Ovary (tissue), 3 donors: ENCODE measurements at regions not wholly inside any gene's neighbourhood (a gene's known extent, or its start where the extent isn't known, plus 50 kb on each side); places are given as distances from the start of the nearest gene placed in this dataset.

ENCODE experiments used
- CTCF ChIP-seq, 3 donors: fragments of 450-650 bp in 2 of 3; fragments of 200-600 bp in 1 of 3; IDR thresholded peaks; one replicate each; pipeline versions ENCODE4 v1.5.1 to v1.8.0; 2016 to 2022; ENCODE audit warnings: antibody characterized with exemption in 3 of 3, mild to moderate bottlenecking in 1 of 3
- EP300 ChIP-seq: sonication (generic); formaldehyde crosslinking; IDR thresholded peaks from one replicate; pipeline ENCODE4 v1.6.1; 2017; ENCODE audit warnings: antibody characterized with exemption
- donor health status: DM: no; HTN: no; CAD: no.

DNA sequence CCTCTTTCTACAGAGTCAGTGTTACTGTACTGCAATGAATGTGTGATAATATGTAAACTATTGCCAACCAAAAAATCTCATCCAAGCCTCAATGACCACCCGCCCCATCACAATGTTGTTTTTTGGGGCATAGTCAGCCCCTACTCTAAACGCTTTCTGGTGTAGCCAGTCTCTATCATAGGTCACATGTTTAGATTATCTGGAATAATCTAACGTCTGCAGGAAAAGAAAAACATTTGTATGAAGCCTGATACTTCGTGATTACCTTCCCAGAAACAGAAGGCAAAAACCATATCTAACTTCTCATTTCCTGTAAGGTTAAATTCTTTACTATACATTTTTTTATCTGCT, 1331.8 kb upstream of the GBE1 start:
- TF ChIP-seq CTCF (IDR thresholded peaks at IDR 0.05) (no peak), EP300 (no peak)
